DMS 273 (cell line): ENCODE measurements at regions not wholly inside any gene's neighbourhood (a gene's known extent, or its start where the extent isn't known, plus 50 kb on each side); places are given as distances from the start of the nearest gene placed in this dataset.
A peak's percentile ranks its signal among the peaks of the same experiment; 100 is the strongest.
"Not testable (repeated sequence)": the region's sequence is repeated elsewhere in the genome, so short reads cannot be mapped to it uniquely, and the experiment has no call there.

ENCODE experiments used
- DNase-seq: peaks from one replicate; lab custom pipeline; 2025; ENCODE audit not compliant: unreplicated experiment; lab: John Stamatoyannopoulos, UW

GRCh38 chrX:124426288-124427169 is 80.2 kb downstream of the SH2D1A start:
- DNase-seq = no peak

- DNase-seq = no peak
These were observed 86.8 kb downstream of the SH2D1A start for GRCh38 chrX:124433186-124433585.

GRCh38 chrX:124435616-124436015 is 89.3 kb downstream of the SH2D1A start:
- DNase-seq = peak; percentile 10

GRCh38 chrX:124440695-124441094 is 94.3 kb downstream of the SH2D1A start:
- no peak for DNase-seq

- no peak for DNase-seq
These were observed 95.7 kb downstream of the SH2D1A start for GRCh38 chrX:124441971-124442590.

- no peak for DNase-seq
These were observed 109.6 kb downstream of the SH2D1A start for GRCh38 chrX:124455966-124456365.

GRCh38 chrX:124459851-124460250 is 113.5 kb downstream of the SH2D1A start:
- DNase-seq = not testable (repeated sequence)

GRCh38 chrX:124462931-124463330 is 116.6 kb downstream of the SH2D1A start:
- DNase-seq = no peak

- DNase-seq = no peak
These were observed 120.8 kb downstream of the SH2D1A start for GRCh38 chrX:124467202-124467601.

- no peak for DNase-seq
These were observed 129.0 kb downstream of the SH2D1A start for GRCh38 chrX:124475358-124475757.

GRCh38 chrX:124476562-124476961 is 130.2 kb downstream of the SH2D1A start:
- no peak for DNase-seq

- DNase-seq = no peak
These were observed 131.7 kb downstream of the SH2D1A start for GRCh38 chrX:124478046-124478445.

- no peak for DNase-seq
These were observed 142.2 kb downstream of the SH2D1A start for GRCh38 chrX:124488412-124489161.

GRCh38 chrX:124493984-124494383 is 147.6 kb downstream of the SH2D1A start:
- DNase-seq = no peak

- DNase-seq = no peak
These were observed 151.0 kb downstream of the SH2D1A start for GRCh38 chrX:124497386-124497785.

GRCh38 chrX:124501586-124501985 is 155.2 kb downstream of the SH2D1A start:
- no peak for DNase-seq

GRCh38 chrX:124502166-124502565 is 155.8 kb downstream of the SH2D1A start:
- no peak for DNase-seq

- no peak for DNase-seq
These were observed 156.2 kb downstream of the SH2D1A start for GRCh38 chrX:124502599-124502998.

GRCh38 chrX:124504111-124504983 is 158.0 kb downstream of the SH2D1A start:
- no peak for DNase-seq

- DNase-seq = no peak
These were observed 159.7 kb downstream of the SH2D1A start for GRCh38 chrX:124506066-124506465.

GRCh38 chrX:124507246-124507645 is 160.9 kb downstream of the SH2D1A start:
- no peak for DNase-seq
